GM12874 (cell line): ENCODE measurements at regions not wholly inside any gene's neighbourhood (a gene's known extent, or its start where the extent isn't known, plus 50 kb on each side); places are given as distances from the start of the nearest gene placed in this dataset.

Experiments
- TF ChIP-seq, protein P1 (sequence below): IDR thresholded peaks from 2 replicates; pipeline ENCODE4 v1.5.1; 2011; ENCODE audit warnings: low read depth, mild to moderate bottlenecking, control low read depth, low read length, moderate library complexity; ENCODE audit not compliant: insufficient read depth

DNA sequence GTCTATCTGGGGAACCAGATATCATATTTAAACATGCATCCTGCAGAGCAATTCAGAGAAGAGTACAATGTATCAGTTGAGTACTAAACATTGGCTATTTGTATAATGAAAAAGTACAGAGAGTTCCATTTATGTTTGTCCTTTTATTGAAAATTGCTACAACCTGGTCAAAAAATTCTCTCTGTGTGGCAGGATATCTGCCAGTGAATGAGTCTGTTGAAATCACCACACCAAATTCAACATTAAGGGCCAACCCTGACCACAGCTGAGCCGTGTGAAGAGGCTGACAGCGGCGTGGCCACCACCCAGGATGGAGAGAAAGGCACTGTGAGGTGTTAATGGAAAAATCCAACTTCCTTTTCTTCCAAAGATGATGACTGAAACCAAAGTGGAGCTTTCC lies 422.7 kb upstream of the PIK3R1 start:
- TF ChIP-seq, protein P1, sequence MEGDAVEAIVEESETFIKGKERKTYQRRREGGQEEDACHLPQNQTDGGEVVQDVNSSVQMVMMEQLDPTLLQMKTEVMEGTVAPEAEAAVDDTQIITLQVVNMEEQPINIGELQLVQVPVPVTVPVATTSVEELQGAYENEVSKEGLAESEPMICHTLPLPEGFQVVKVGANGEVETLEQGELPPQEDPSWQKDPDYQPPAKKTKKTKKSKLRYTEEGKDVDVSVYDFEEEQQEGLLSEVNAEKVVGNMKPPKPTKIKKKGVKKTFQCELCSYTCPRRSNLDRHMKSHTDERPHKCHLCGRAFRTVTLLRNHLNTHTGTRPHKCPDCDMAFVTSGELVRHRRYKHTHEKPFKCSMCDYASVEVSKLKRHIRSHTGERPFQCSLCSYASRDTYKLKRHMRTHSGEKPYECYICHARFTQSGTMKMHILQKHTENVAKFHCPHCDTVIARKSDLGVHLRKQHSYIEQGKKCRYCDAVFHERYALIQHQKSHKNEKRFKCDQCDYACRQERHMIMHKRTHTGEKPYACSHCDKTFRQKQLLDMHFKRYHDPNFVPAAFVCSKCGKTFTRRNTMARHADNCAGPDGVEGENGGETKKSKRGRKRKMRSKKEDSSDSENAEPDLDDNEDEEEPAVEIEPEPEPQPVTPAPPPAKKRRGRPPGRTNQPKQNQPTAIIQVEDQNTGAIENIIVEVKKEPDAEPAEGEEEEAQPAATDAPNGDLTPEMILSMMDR: no peak

DNA sequence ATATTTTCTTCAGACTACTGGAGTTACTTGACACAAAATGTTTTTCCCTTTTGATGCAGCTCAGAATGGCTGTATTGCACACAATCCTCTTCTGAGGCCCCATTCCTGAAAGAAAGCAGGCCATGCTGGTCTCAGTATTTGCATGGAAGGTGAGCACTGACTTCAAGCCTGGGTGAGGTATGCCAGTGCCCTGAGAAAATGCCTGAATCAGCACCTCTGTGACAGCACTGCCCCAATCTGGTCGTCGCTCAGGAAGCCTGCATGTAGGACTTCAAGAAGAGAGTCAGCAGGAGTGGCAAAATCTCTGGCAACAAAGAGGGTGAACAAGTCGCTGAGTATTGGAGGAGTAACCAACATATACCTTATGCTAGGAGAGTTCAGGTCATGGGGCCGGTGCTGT lies 425.2 kb upstream of the PIK3R1 start:
- TF ChIP-seq, protein P1: no peak

DNA sequence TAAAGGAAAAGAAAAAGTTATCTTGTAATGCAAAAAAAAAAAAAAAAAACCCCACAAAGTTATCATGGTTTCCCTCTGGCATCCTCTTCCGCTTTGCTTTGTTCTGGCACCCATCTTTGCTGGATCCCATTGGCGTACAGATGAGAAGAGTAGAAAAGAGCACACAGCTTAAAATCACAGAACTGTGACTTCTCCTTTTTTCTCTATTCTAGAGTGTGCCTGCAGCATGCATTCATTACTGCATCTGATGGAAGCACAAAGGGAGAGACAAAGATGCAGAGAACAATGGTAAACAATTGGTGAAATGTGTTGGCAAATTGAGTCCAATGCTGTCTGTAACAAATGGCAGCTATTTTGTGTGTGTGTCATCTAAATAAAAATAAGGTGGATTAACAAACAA lies 440.8 kb upstream of the PIK3R1 start:
- TF ChIP-seq, protein P1: no peak

DNA sequence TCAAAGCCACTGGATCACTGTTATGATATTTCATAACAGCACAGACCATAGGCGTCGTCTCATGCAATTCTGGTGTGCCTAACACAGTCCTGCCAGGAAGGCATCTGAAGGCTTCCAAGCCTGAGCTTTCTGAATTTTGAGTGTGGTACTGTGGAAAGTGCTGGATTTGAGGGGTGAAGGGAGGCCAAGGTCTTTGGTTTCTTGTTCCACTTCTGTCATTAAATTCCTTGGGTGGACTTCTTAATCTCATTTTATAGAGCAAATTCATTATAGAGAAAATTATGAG lies 441.3 kb upstream of the PIK3R1 start:
- TF ChIP-seq, protein P1: no peak

DNA sequence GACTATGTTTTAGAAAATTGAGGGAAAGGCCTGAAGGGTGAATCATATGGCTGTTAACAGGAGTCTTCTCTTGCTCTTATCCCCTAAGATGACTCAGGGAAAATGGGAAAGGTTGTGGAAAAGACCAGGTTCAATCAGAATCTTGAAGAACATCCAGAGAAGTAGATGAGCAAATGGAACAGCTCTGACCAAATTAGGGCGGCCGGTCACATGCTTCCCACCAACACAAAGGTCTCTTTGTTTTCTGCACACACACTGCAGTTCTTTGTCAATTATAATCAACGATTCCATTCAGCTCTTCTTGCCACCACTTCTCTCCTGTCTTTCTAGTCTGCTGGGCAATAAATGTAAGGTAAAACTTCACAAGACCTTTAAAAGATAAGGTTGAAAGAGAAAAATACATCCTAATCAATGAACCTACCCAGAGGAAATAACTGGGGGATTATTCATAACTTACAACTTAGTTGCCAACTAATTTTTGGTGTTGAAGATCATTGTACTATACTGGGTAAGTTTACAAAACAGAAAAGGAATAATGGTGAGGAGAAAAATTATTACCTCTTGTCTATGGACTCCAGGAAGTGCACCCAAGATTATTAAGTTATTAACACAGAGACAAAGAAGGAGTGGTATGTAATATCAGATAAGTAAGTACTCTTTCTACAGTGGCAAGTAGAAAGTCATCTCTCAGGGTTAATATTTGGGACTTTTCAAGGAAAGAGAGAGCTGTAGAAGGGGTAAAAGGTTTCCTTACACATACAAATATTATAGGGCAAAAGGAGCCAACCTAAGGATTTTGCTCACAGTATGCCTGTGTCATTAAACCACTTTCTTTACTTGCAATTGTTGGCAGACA lies 441.9 kb upstream of the PIK3R1 start:
- TF ChIP-seq, protein P1: no peak

DNA sequence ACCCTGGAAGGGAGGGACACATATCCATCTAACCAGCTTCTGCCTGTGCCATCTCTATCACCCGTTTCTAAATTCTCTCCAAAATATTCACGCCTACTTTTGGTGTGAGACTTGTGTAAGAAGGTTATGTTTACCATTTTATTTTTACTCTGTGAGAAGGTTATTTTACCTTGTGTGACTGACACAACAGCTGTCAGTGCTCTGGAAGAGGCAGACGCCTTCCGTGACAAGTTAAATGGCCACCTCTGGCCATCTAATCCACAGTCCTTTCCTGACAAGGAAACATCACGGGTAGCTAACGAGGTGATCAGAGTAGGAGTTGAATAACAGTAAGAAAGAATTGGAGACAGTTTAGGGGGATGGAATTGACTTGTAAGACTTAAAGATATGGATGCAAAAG lies 443.8 kb upstream of the PIK3R1 start:
- TF ChIP-seq, protein P1: no peak

DNA sequence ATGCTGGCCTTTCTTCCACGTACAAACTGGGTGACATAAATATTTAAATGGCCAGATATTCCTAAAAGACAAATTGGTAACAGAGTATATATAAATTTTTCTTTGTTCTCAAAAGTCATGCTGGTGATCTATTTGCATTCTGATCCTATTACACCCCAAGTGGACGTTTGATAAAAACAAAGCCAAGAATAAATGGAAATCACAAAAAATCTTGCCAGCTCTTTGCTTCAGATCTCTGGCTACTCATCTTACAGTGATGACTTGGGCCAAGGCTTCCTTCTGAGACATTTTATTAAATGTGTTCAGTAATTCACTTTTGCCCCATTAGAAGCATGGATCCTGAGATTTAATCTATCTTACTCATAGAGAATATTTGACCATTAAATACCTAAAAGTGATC lies 444.3 kb upstream of the PIK3R1 start:
- TF ChIP-seq, protein P1: no peak
